GM12878 (cell line): ENCODE measurements at regions not wholly inside any gene's neighbourhood (a gene's known extent, or its start where the extent isn't known, plus 50 kb on each side); places are given as distances from the start of the nearest gene placed in this dataset.

Experiments
- HCFC1 ChIP-seq: fragments of 150-350 bp; IDR thresholded peaks from 2 replicates; pipeline ENCODE4 v1.6.1; 2014; ENCODE audit warnings: low read length
- HDAC2 ChIP-seq: fragments of 200-600 bp; sonication (generic); IDR thresholded peaks from 2 replicates; pipeline ENCODE4 v1.6.1; 2017
- SMC3 ChIP-seq: IDR thresholded peaks from 2 replicates; pipeline ENCODE4 v1.6.1; 2011; ENCODE audit warnings: low read length, improper control_type of control experiment, borderline replicate concordance

GRCh38 chr6:169881976-169882375 is 130.6 kb downstream of the ERMARD start:
- TF ChIP-seq HCFC1 (no peak), HDAC2 (no peak), SMC3 (no peak)
